ENCODE measurements at regions not wholly inside any gene's neighbourhood (a gene's known extent, or its start where the extent isn't known, plus 50 kb on each side); places are given as distances from the start of the nearest gene placed in this dataset.

DNA sequence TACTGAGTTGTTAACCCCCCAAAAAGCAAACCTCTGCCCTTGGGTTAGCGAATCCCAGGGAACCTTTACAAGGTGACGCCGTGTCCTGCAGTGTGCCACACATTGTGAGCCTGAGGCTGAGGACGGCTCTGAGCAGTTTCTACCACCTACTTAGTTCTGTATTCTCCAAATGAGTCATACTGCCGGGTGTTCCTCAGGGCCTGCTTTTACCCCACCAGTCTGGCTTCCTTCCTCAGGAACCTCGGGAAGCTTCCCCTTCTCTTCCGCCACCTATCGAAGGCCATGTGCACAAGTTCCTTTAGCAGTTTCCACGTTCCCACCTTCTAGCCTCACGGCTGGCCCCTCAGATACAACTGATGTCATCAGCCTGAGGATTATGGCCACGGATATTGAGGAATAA is 384.0 kb upstream of the TPM1 start:
- H3K9me3 ChIP-seq (ENCODE audit: severe bottlenecking), result no peaks in the 10 kb centered on the region
- no peak overlapping the region for H3K4me3 ChIP-seq (ENCODE audit: low read depth, low read length)
- H3K27me3 ChIP-seq (ENCODE audit: insufficient read depth, low read depth, severe bottlenecking), result no peaks in the 10 kb centered on the region
- no peak overlapping the region for H3K27ac ChIP-seq
- DNase-seq, result no peak
- TF ChIP-seq CTCF (IDR thresholded peaks at IDR 0.05; ENCODE audit: low read depth, low read length), result no peak
- peaks cover 16% of the 10 kb centered on the region for H3K36me3 ChIP-seq

DNA sequence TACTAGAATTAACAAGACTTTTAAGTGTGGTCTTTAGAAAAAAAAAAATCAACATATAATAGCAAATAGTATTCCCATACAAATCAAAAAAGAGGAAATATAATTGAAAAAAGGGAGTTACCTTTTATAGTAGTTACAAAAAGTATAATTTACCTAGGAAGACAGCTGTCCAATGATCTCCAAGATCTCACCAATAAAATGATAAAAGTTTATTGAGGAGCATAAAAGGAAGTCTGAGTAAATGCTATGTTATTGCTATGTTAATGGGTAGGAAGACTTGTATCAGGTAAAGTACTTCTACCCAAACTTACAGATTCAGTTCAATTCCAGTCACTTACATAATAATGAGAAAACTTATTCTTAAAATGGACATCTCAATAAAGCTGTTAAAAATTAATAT is 379.0 kb upstream of the TPM1 start:
- H3K4me3 ChIP-seq (ENCODE audit: low read depth, low read length), result no peak overlapping the region
- H3K36me3 ChIP-seq, result peaks cover 2% of the 10 kb centered on the region; the same call in 1 of the 2 replicates
- H3K27me3 ChIP-seq (ENCODE audit: insufficient read depth, low read depth, severe bottlenecking), result no peaks in the 10 kb centered on the region
- no peaks in the 10 kb centered on the region for H3K9me3 ChIP-seq (ENCODE audit: severe bottlenecking)
- DNase-seq, result no peak
- no peak overlapping the region for H3K27ac ChIP-seq
- no peak for TF ChIP-seq CTCF (IDR thresholded peaks at IDR 0.05; ENCODE audit: low read depth, low read length)

GRCh38 chr15:62665449-62665848 is 377.1 kb upstream of the TPM1 start:
- DNase-seq, result no peak
- H3K27me3 ChIP-seq (ENCODE audit: insufficient read depth, low read depth, severe bottlenecking), result no peaks in the 10 kb centered on the region
- TF ChIP-seq CTCF (IDR thresholded peaks at IDR 0.05; ENCODE audit: low read depth, low read length), result no peak
- H3K36me3 ChIP-seq, result no peaks in the 10 kb centered on the region
- H3K4me3 ChIP-seq (ENCODE audit: low read depth, low read length), result no peak overlapping the region
- H3K27ac ChIP-seq, result no peak overlapping the region
- no peaks in the 10 kb centered on the region for H3K9me3 ChIP-seq (ENCODE audit: severe bottlenecking)

DNA sequence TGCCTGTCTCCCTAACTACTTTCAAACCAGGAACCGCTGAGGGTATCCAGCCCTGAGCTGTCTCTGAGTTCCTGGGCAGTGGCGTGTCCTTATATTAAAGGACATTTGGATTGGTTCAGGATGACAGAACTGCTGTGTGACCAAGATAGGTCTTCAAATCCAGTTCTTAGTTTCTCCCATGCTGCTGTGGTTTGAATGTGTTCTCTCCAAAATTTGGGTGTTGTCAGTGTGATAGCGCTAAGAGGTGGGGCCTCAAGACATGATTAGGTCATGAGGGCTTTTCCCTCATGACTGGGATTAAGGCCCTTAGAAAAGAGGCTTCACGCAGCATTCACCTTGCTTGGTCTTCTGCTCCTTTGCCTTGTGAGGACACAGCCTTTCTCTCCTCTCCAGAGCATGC is 376.5 kb upstream of the TPM1 start:
- no peaks in the 10 kb centered on the region for H3K36me3 ChIP-seq
- H3K27me3 ChIP-seq (ENCODE audit: insufficient read depth, low read depth, severe bottlenecking), result no peaks in the 10 kb centered on the region
- H3K27ac ChIP-seq, result no peak overlapping the region
- DNase-seq, result no peak
- no peak for TF ChIP-seq CTCF (IDR thresholded peaks at IDR 0.05; ENCODE audit: low read depth, low read length)
- no peak overlapping the region for H3K4me3 ChIP-seq (ENCODE audit: low read depth, low read length)
- H3K9me3 ChIP-seq (ENCODE audit: severe bottlenecking), result no peaks in the 10 kb centered on the region

DNA sequence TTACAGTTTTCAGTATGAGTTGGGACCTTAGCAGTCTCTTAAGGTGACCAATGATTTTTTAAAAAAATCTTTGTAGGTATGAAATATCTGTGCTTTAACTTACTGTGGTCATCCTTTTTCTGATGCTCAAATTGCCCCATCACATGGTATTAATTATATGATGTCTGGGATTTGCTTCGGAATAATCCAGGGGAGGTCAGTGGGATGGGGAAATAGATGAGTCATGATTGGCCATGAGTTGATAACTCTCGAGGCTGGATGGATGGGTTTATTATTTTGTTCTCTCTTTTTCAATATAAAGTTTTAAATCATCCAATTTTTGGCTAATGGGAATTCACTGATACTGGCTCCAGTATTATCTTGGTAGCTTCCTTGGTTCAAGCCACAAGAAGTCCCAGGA is 370.3 kb upstream of the TPM1 start:
- H3K36me3 ChIP-seq, result peaks cover 12% of the 10 kb centered on the region; the same call in 1 of the 2 replicates
- H3K9me3 ChIP-seq (ENCODE audit: severe bottlenecking), result no peaks in the 10 kb centered on the region
- DNase-seq, result no peak
- no peak overlapping the region for H3K4me3 ChIP-seq (ENCODE audit: low read depth, low read length)
- H3K27me3 ChIP-seq (ENCODE audit: insufficient read depth, low read depth, severe bottlenecking), result no peaks in the 10 kb centered on the region
- no peak overlapping the region for H3K27ac ChIP-seq
- no peak for TF ChIP-seq CTCF (IDR thresholded peaks at IDR 0.05; ENCODE audit: low read depth, low read length)

- DNase-seq, result no peak
- Histone ChIP-seq H3K27ac (no peak overlapping the region), H3K4me3 (ENCODE audit: low read depth, low read length) (no peak overlapping the region), H3K27me3 (ENCODE audit: insufficient read depth, low read depth, severe bottlenecking) (no peaks in the 10 kb centered on the region), H3K36me3 (peaks cover 18% of the 10 kb centered on the region; the same call in 1 of the 2 replicates), H3K9me3 (ENCODE audit: severe bottlenecking) (no peaks in the 10 kb centered on the region)
- no peak for TF ChIP-seq CTCF (IDR thresholded peaks at IDR 0.05; ENCODE audit: low read depth, low read length)
Observed at GRCh38 chr15:62676891-62677290, 365.7 kb upstream of the TPM1 start.

Measured in WERI-Rb-1 (cell line).